ENCODE measurements at regions not wholly inside any gene's neighbourhood (a gene's known extent, or its start where the extent isn't known, plus 50 kb on each side); places are given as distances from the start of the nearest gene placed in this dataset.

- TF ChIP-seq CTCF (IDR thresholded peaks at IDR 0.05) = no peak
Observed at GRCh38 chr4:126038502-126039144, 723.9 kb downstream of the FAT4 start.

- no peak for TF ChIP-seq CTCF (IDR thresholded peaks at IDR 0.05)
Observed at GRCh38 chr4:126046081-126046614, 731.4 kb downstream of the FAT4 start.

- TF ChIP-seq CTCF (IDR thresholded peaks at IDR 0.05) = no peak
Observed at GRCh38 chr4:126047114-126047513, 732.4 kb downstream of the FAT4 start.

- TF ChIP-seq CTCF (IDR thresholded peaks at IDR 0.05) = no peak
Observed at GRCh38 chr4:126051689-126052424, 737.1 kb downstream of the FAT4 start.

GRCh38 chr4:126056116-126056650 is 741.4 kb downstream of the FAT4 start:
- TF ChIP-seq CTCF (IDR thresholded peaks at IDR 0.05) = no peak

- TF ChIP-seq CTCF (IDR thresholded peaks at IDR 0.05) = no peak
Observed at GRCh38 chr4:126057371-126057770, 742.6 kb downstream of the FAT4 start.

- no peak for TF ChIP-seq CTCF (IDR thresholded peaks at IDR 0.05)
Observed at GRCh38 chr4:126058596-126058995, 743.8 kb downstream of the FAT4 start.
